IMR-90 (cell line): ENCODE measurements at regions not wholly inside any gene's neighbourhood (a gene's known extent, or its start where the extent isn't known, plus 50 kb on each side); places are given as distances from the start of the nearest gene placed in this dataset.

Experiments used
- CEBPB ChIP-seq: IDR thresholded peaks from 2 replicates; pipeline ENCODE4 v1.6.1; 2012; ENCODE audit warnings: low read depth, low read length, improper control_type of control experiment
- CTCF ChIP-seq: conservative IDR thresholded peaks from 2 replicates; pipeline ENCODE4 v1.5.1; 2012; ENCODE audit warnings: mild to moderate bottlenecking, low read depth, low read length, improper control_type of control experiment
- POLR2A ChIP-seq: IDR thresholded peaks from 2 replicates; pipeline ENCODE4 v1.6.1; 2012; ENCODE audit warnings: mild to moderate bottlenecking, low read depth, low read length
- RAD21 ChIP-seq: IDR thresholded peaks from 2 replicates; pipeline ENCODE4 v1.6.1; 2012; ENCODE audit warnings: low read length, improper control_type of control experiment

- TF ChIP-seq CEBPB = no peak
- no peak for TF ChIP-seq CTCF
- no peak for TF ChIP-seq RAD21
- no peak for TF ChIP-seq POLR2A
Observed at GRCh38 chr21:35896060-35896459, 164.3 kb downstream of the SETD4 start.
